Esophagus squamous epithelium (tissue), 5 donors: ENCODE measurements at regions not wholly inside any gene's neighbourhood (a gene's known extent, or its start where the extent isn't known, plus 50 kb on each side); places are given as distances from the start of the nearest gene placed in this dataset.
"Not testable (repeated sequence)": the region's sequence is repeated elsewhere in the genome, so short reads cannot be mapped to it uniquely, and the experiment has no call there.

Experiments
- DNase-seq: peaks from one replicate; lab custom pipeline; 2025; lab: John Stamatoyannopoulos, UW
- H3K27ac ChIP-seq, 4 donors: fragments of 200-600 bp; sonication (generic); one replicate each; pipeline ENCODE4 v1.5.1; 2016 to 2019; ENCODE audit warnings: mild to moderate bottlenecking in 1 of 4
- H3K27me3 ChIP-seq, 4 donors: fragments of 200-600 bp; sonication (generic); 1 replicate in 3 of 4; 2 replicates in 1 of 4; pipeline versions ENCODE4 v1.5.1 to v1.6.0; 2017 to 2021; ENCODE audit warnings: antibody characterized with exemption in 1 of 4
- H3K36me3 ChIP-seq, 3 donors: fragments of 200-600 bp; sonication (generic); one replicate each; pipeline ENCODE4 v1.5.1; 2016 to 2019
- H3K4me1 ChIP-seq, 3 donors: fragments of 200-600 bp; sonication (generic); one replicate each; pipeline ENCODE4 v1.5.1; 2017 to 2019
- H3K4me3 ChIP-seq, 4 donors: fragments of 200-600 bp; sonication (generic); 1 replicate in 3 of 4; 2 replicates in 1 of 4; pipeline ENCODE4 v1.5.1; 2016 to 2019; ENCODE audit warnings: mild to moderate bottlenecking in 2 of 4, moderate library complexity in 1 of 4
- H3K9me3 ChIP-seq, 3 donors: fragments of 200-600 bp; sonication (generic); one replicate each; pipeline ENCODE4 v1.5.1; 2016 to 2019
- POLR2A ChIP-seq, 4 donors: fragments of 450-650 bp; IDR thresholded peaks; one replicate each; pipeline ENCODE4 v1.6.1; 2017; ENCODE audit warnings: antibody characterized with exemption in 4 of 4, mild to moderate bottlenecking in 4 of 4, moderate library complexity in 3 of 4
- WGBS, 2 donors: methylation state at CpG; one replicate each; pipeline ENCODE4 v1.1.5; 2018; 5-methylcytosine and 5-hydroxymethylcytosine counted together
- intact Hi-C: fragments of 100-400 bp; cut with DNase I; formaldehyde crosslinking; loops from one replicate; pipeline ENCODE4 v1.15.0; 2022
- TF ChIP-seq, protein P1 (sequence below), 6 experiments: fragments of 450-650 bp in 4 of 6; fragments of 200-600 bp in 2 of 6; sonication (generic) in 2 of 6; IDR thresholded peaks; one replicate each; pipeline ENCODE4 v1.5.1; 2016 to 2019; ENCODE audit warnings: antibody characterized with exemption in 6 of 6, mild to moderate bottlenecking in 4 of 6, moderate library complexity in 4 of 6
- donor health status: DM: yes; HTN: yes; CAD: no.

DNA sequence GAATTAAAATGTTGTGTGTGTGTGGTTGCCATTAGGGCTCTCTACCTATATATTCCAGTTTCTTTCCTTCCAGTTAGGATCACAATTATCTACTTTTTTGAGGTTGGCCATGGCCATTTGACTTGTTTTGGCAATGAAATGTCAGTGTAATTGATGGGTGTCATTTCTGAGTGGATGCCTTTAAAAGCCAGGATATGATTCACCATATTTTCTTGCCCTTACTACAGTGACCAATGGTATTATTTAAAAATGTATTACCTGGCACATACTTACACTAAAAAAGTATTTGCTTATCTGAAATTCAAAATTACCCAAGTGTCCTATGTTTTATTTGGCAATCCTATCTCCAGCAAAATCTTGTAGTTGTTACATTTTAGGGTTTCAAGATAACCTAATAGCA is 258.7 kb upstream of the ACTBL2 start:
- no peak for DNase-seq
- intact Hi-C loops: no loop called here

DNA sequence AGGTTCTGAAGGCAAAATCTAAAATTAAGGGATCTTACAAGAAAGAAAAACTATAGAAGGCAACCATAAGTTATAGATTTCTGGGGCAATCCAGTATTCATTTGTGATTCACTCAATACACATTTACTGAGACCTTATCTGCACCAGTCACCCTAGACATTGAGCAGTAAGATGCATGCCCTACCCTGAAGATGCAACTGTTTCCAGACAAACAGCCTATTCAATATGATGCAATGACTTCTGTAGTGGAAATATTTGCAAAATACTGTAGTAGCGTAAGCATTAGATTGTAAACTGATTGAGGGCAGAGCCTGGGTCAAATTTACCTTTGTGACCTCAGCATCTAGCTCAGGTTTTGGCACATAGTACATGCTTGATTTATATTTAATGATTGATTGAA is 256.2 kb upstream of the ACTBL2 start:
- H3K36me3 ChIP-seq: no peaks in the 10 kb centered on the region
- H3K4me1 ChIP-seq: peaks cover 0 to 4% (median 0%) of the 10 kb centered on the region in 3 donors
- H3K27ac ChIP-seq: no peak overlapping the region
- TF ChIP-seq, protein P1, sequence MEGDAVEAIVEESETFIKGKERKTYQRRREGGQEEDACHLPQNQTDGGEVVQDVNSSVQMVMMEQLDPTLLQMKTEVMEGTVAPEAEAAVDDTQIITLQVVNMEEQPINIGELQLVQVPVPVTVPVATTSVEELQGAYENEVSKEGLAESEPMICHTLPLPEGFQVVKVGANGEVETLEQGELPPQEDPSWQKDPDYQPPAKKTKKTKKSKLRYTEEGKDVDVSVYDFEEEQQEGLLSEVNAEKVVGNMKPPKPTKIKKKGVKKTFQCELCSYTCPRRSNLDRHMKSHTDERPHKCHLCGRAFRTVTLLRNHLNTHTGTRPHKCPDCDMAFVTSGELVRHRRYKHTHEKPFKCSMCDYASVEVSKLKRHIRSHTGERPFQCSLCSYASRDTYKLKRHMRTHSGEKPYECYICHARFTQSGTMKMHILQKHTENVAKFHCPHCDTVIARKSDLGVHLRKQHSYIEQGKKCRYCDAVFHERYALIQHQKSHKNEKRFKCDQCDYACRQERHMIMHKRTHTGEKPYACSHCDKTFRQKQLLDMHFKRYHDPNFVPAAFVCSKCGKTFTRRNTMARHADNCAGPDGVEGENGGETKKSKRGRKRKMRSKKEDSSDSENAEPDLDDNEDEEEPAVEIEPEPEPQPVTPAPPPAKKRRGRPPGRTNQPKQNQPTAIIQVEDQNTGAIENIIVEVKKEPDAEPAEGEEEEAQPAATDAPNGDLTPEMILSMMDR (IDR thresholded peaks at IDR 0.05): no peak
- TF ChIP-seq POLR2A (IDR thresholded peaks at IDR 0.05): no peak
- no peak for DNase-seq
- intact Hi-C loops: no loop called here
- no peaks in the 10 kb centered on the region for H3K27me3 ChIP-seq
- WGBS, 2 donors: 92 to 100% methylated on average over 1 of the region's 1 CpG
- no peak overlapping the region for H3K4me3 ChIP-seq
- no peaks in the 10 kb centered on the region for H3K9me3 ChIP-seq

More for the DNA sequence above, 258.7 kb upstream of the ACTBL2 start:
- Histone ChIP-seq H3K4me1 (no peaks in the 10 kb centered on the region), H3K36me3 (no peaks in the 10 kb centered on the region), H3K27ac (no peak overlapping the region), H3K9me3 (no peaks in the 10 kb centered on the region), H3K4me3 (no peak overlapping the region), H3K27me3 (no peaks in the 10 kb centered on the region)
- TF ChIP-seq, protein P1 (IDR thresholded peaks at IDR 0.05): no peak
- no peak for TF ChIP-seq POLR2A (IDR thresholded peaks at IDR 0.05)

GRCh38 chr5:57738301-57738700 is 255.7 kb upstream of the ACTBL2 start:
- intact Hi-C loops: no loop called here
- no peak for TF ChIP-seq POLR2A (IDR thresholded peaks at IDR 0.05)
- no peaks in the 10 kb centered on the region for H3K9me3 ChIP-seq

GRCh38 chr5:57736716-57737115 is 254.1 kb upstream of the ACTBL2 start:
- peak overlapping the region in 1 of 4 donors; percentile 47 for H3K27ac ChIP-seq
- H3K36me3 ChIP-seq: no peaks in the 10 kb centered on the region
- no peaks in the 10 kb centered on the region for H3K27me3 ChIP-seq
- no peaks in the 10 kb centered on the region for H3K9me3 ChIP-seq
- no peak overlapping the region for H3K4me3 ChIP-seq
- WGBS, 2 donors: 57 to 63% methylated on average over 4 of the region's 4 CpGs
- TF ChIP-seq POLR2A (IDR thresholded peaks at IDR 0.05): no peak
- TF ChIP-seq, protein P1 (IDR thresholded peaks at IDR 0.05): no peak
- H3K4me1 ChIP-seq: peaks cover 0 to 4% (median 0%) of the 10 kb centered on the region in 3 donors
- intact Hi-C loops: no loop called here
- DNase-seq: no peak

More at GRCh38 chr5:57738301-57738700, 255.7 kb upstream of the ACTBL2 start:
- no peak for DNase-seq
- Histone ChIP-seq H3K4me3 (no peak overlapping the region), H3K4me1 (peaks cover 0 to 4% (median 0%) of the 10 kb centered on the region in 3 donors), H3K27me3 (no peaks in the 10 kb centered on the region), H3K36me3 (no peaks in the 10 kb centered on the region), H3K27ac (no peak overlapping the region)
- 84 to 93% methylated on average over 2 of the region's 2 CpGs for WGBS, 2 donors

DNA sequence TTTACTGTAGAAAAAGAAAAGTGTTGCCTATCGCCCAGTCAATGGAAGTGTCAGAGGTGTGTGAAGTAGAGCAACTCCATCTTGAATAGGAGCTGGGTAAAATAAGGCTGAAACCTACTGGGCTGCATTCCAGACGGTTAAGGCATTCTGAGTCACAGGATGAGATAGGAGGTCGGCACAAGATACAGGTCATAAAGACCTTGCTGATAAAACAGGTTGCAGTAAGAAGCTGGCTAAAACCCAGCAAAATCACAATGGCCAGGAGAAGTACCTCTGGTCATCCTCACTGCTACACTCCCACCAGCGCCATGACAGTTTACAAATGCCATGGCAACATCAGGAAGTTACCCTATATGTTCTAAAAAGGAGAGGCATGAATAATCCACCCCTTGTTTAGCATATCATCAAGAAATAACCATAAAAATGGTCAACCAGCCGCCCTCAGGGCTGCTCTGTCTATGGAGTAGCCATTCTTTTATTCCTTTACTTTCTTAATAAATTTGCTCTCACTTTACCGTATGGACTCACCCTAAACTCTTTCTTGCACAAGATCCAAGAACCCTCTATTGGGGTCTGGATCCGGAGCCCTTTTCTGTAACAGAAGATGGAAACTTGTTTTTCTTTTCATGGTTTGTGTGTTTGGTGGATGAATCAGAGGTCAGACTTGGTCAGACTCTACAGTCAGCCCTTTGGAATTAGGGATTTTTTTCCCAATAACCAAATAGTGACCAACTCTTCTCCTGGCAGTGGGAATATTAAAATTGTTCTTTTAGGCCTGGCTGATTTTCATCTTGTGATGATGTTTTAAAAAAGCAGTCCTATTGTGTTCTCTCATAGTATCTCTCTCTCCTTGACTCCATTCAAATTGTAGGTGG is 252.9 kb upstream of the ACTBL2 start:
- DNase-seq, intact Hi-C loops, H3K9me3 ChIP-seq, H3K4me1 ChIP-seq, H3K27me3 ChIP-seq, H3K4me3 ChIP-seq, H3K36me3 ChIP-seq: not testable (repeated sequence)
- H3K27ac ChIP-seq: peak overlapping the region in 2 of 4 donors; percentile 12 to 49
- 50 to 73% methylated on average over 7 of the region's 7 CpGs for WGBS, 2 donors

- WGBS, 2 donors: 67 to 81% methylated on average over 3 of the region's 3 CpGs
Measured at GRCh38 chr5:57734296-57734695, 251.7 kb upstream of the ACTBL2 start.

More at GRCh38 chr5:57734296-57734695, 251.7 kb upstream of the ACTBL2 start:
- H3K4me1 ChIP-seq: peaks cover 0 to 4% (median 0%) of the 10 kb centered on the region in 3 donors
- intact Hi-C loops: no loop called here
- no peak for DNase-seq
- no peak overlapping the region for H3K27ac ChIP-seq
- H3K9me3 ChIP-seq: no peaks in the 10 kb centered on the region
- no peaks in the 10 kb centered on the region for H3K27me3 ChIP-seq
- TF ChIP-seq, protein P1 (IDR thresholded peaks at IDR 0.05): no peak
- TF ChIP-seq POLR2A (IDR thresholded peaks at IDR 0.05): no peak
- no peak overlapping the region for H3K4me3 ChIP-seq
- H3K36me3 ChIP-seq: no peaks in the 10 kb centered on the region
